ENCODE measurements at regions not wholly inside any gene's neighbourhood (a gene's known extent, or its start where the extent isn't known, plus 50 kb on each side); places are given as distances from the start of the nearest gene placed in this dataset.

DNA sequence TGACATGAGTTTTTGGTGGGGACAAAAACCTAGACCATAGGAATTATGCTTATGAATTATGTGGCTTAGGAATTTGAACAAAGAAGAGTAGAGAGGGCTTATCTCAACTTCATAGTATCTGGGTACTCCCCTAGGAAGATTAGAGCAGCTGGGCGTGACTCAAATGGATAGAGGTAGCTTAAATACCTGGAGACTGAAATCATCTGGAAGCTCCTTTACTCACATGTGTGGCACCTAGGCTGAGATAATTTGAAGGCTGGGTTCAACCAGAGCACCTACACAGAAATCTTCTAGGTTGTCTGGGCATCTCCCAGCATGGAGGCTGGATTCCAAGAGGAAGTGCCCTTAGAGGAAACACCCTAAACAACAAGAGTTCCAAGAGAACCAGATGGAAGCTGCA, 393.9 kb downstream of the ADAMTS20 start:
- H3K9ac ChIP-seq (ENCODE audit: extremely low read depth, insufficient read length, low read length) = no peak overlapping the region
- H3T11ph ChIP-seq (ENCODE audit: low read length) = no peak overlapping the region
- no peak overlapping the region for H3K4me2 ChIP-seq (ENCODE audit: insufficient read depth, insufficient read length, low read length)
- H2BK5ac ChIP-seq (ENCODE audit: insufficient read length, low read length) = no peak overlapping the region
- H3K4me1 ChIP-seq (ENCODE audit: insufficient read depth, low read length) = peaks cover 2% of the 10 kb centered on the region; the same call in 1 of the 2 replicates
- H3K9me3 ChIP-seq (ENCODE audit: control insufficient read depth, low read depth, low read length) = no peaks in the 10 kb centered on the region
- H3K79me1 ChIP-seq (ENCODE audit: insufficient read depth, low read depth, low read length, poor library complexity, severe bottlenecking) = no peaks in the 10 kb centered on the region
- H3K23me2 ChIP-seq (ENCODE audit: insufficient read length, low read depth, low read length, poor library complexity, severe bottlenecking) = no peaks in the 10 kb centered on the region
- H2BK12ac ChIP-seq (ENCODE audit: insufficient read length, low read depth, low read length) = no peak overlapping the region
- no peak overlapping the region for H2BK120ac ChIP-seq (ENCODE audit: low read depth, low read length, poor library complexity, severe bottlenecking)
- H3K27me3 ChIP-seq (ENCODE audit: insufficient read depth, low read length) = no peaks in the 10 kb centered on the region
- Mint-ChIP-seq H3K9me3 (peaks cover 0 to 3% of the 10 kb centered on the region in 2 experiments; a peak in 1 of 5 replicates), H3K36me3 (ENCODE audit: insufficient read depth in 1 of 3, low read depth in 3 of 3) (peaks cover 1 to 11% (median 2%) of the 10 kb centered on the region in 3 experiments; a peak in 4 of 7 replicates), H3K27me3 (ENCODE audit: low read depth) (no peaks in the 10 kb centered on the region), H3K27ac (no peak overlapping the region; a peak in 1 of 7 replicates), H3K4me3 (no peak overlapping the region), H3K4me1 (peaks cover 18 to 21% of the 10 kb centered on the region in 2 experiments)
- no peak for TF ChIP-seq CTCF (conservative IDR thresholded peaks at IDR 0.05)
- no peak overlapping the region for H3K56ac ChIP-seq (ENCODE audit: insufficient read length, low read depth, low read length)
- H3K23ac ChIP-seq (ENCODE audit: insufficient read length, low read depth, low read length) = no peak overlapping the region
- H3K18ac ChIP-seq (ENCODE audit: insufficient read length, low read depth, low read length) = no peak overlapping the region
- DNase-seq = no peak
- H3K14ac ChIP-seq (ENCODE audit: insufficient read depth, low read length) = no peak overlapping the region
- H2AFZ ChIP-seq (ENCODE audit: low read length) = no peak overlapping the region
- H4K8ac ChIP-seq (replicated peaks; ENCODE audit: insufficient read length, low read depth, low read length) = no peak overlapping the region
- WGBS (ENCODE audit: extremely low coverage, insufficient read length, low lambda C conversion rate) = no CpG with 5 or more reads among the region's 1 CpG
- H4K20me1 ChIP-seq (ENCODE audit: control insufficient read depth, insufficient read depth, insufficient read length) = no peaks in the 10 kb centered on the region
- H3K4ac ChIP-seq (ENCODE audit: low read depth, low read length) = no peak overlapping the region
- no peak overlapping the region for H4K91ac ChIP-seq (ENCODE audit: insufficient read length, low read depth, low read length)
- H4K5ac ChIP-seq (ENCODE audit: insufficient read length, low read depth, low read length) = no peak overlapping the region
- no peak overlapping the region for H2BK20ac ChIP-seq (ENCODE audit: low read depth, low read length, poor library complexity, severe bottlenecking)
- no peak overlapping the region for H2BK15ac ChIP-seq (ENCODE audit: low read depth, low read length)
- H2AK5ac ChIP-seq (ENCODE audit: insufficient read length, low read length) = no peak overlapping the region
- no peaks in the 10 kb centered on the region for H3K79me2 ChIP-seq (ENCODE audit: insufficient read depth, low read length)
- H3K27ac ChIP-seq (ENCODE audit: insufficient read length, low read depth, low read length) = no peak overlapping the region
